ENCODE measurements at regions not wholly inside any gene's neighbourhood (a gene's known extent, or its start where the extent isn't known, plus 50 kb on each side); places are given as distances from the start of the nearest gene placed in this dataset.

DNA sequence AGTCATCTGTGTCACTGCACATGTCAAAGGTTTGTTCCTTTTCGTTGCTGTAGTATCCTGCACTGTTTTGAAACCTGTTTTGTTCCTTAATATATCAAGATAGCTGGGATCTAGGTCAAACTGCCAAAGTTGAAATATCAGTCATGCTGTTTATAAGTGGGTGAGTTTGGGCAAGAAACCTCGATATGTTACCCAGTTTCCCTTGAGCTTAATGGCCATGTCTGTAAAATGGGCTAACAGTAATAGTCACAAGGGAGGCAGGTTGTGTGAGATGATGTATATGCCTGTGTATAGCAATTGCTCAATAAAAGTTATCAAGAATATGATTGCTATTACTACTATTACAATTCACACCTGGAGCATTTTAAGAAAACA, 57.1 kb downstream of the BHLHE40 start:
- no peak for TF ChIP-seq TAF1 (CRISPR knock-in tag; IDR thresholded peaks at IDR 0.05)
- no peak for TF ChIP-seq MAFK (conservative IDR thresholded peaks at IDR 0.05 in 1 of 2, IDR thresholded peaks at IDR 0.05 in 1 of 2; ENCODE audit: low read length in 2 of 2)
- TF ChIP-seq, protein P1, sequence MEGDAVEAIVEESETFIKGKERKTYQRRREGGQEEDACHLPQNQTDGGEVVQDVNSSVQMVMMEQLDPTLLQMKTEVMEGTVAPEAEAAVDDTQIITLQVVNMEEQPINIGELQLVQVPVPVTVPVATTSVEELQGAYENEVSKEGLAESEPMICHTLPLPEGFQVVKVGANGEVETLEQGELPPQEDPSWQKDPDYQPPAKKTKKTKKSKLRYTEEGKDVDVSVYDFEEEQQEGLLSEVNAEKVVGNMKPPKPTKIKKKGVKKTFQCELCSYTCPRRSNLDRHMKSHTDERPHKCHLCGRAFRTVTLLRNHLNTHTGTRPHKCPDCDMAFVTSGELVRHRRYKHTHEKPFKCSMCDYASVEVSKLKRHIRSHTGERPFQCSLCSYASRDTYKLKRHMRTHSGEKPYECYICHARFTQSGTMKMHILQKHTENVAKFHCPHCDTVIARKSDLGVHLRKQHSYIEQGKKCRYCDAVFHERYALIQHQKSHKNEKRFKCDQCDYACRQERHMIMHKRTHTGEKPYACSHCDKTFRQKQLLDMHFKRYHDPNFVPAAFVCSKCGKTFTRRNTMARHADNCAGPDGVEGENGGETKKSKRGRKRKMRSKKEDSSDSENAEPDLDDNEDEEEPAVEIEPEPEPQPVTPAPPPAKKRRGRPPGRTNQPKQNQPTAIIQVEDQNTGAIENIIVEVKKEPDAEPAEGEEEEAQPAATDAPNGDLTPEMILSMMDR (CRISPR knock-in tag; IDR thresholded peaks at IDR 0.05): no peak
- TF ChIP-seq MYNN (CRISPR knock-in tag; IDR thresholded peaks at IDR 0.05; ENCODE audit: low read depth): no peak
- no peak for TF ChIP-seq YY1 (IDR thresholded peaks at IDR 0.05; ENCODE audit: insufficient read depth, insufficient replicate concordance, low read depth, low read length)
- no peak for TF ChIP-seq SRSF1 (optimal IDR thresholded peaks at IDR 0.05; ENCODE audit: low read depth, low read length)
- TF ChIP-seq ETV6 (CRISPR knock-in tag; conservative IDR thresholded peaks at IDR 0.05): no peak
- TF ChIP-seq CHD4 (IDR thresholded peaks at IDR 0.05; ENCODE audit: borderline replicate concordance, low read length): no peak
- TF ChIP-seq SCMH1 (CRISPR knock-in tag; IDR thresholded peaks at IDR 0.05; ENCODE audit: borderline replicate concordance): no peak
- TF ChIP-seq, protein P2, sequence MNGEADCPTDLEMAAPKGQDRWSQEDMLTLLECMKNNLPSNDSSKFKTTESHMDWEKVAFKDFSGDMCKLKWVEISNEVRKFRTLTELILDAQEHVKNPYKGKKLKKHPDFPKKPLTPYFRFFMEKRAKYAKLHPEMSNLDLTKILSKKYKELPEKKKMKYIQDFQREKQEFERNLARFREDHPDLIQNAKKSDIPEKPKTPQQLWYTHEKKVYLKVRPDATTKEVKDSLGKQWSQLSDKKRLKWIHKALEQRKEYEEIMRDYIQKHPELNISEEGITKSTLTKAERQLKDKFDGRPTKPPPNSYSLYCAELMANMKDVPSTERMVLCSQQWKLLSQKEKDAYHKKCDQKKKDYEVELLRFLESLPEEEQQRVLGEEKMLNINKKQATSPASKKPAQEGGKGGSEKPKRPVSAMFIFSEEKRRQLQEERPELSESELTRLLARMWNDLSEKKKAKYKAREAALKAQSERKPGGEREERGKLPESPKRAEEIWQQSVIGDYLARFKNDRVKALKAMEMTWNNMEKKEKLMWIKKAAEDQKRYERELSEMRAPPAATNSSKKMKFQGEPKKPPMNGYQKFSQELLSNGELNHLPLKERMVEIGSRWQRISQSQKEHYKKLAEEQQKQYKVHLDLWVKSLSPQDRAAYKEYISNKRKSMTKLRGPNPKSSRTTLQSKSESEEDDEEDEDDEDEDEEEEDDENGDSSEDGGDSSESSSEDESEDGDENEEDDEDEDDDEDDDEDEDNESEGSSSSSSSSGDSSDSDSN (CRISPR knock-in tag; IDR thresholded peaks at IDR 0.05): no peak
- no peak for TF ChIP-seq NR3C1 (CRISPR knock-in tag; IDR thresholded peaks at IDR 0.05)
- TF ChIP-seq, protein P3, sequence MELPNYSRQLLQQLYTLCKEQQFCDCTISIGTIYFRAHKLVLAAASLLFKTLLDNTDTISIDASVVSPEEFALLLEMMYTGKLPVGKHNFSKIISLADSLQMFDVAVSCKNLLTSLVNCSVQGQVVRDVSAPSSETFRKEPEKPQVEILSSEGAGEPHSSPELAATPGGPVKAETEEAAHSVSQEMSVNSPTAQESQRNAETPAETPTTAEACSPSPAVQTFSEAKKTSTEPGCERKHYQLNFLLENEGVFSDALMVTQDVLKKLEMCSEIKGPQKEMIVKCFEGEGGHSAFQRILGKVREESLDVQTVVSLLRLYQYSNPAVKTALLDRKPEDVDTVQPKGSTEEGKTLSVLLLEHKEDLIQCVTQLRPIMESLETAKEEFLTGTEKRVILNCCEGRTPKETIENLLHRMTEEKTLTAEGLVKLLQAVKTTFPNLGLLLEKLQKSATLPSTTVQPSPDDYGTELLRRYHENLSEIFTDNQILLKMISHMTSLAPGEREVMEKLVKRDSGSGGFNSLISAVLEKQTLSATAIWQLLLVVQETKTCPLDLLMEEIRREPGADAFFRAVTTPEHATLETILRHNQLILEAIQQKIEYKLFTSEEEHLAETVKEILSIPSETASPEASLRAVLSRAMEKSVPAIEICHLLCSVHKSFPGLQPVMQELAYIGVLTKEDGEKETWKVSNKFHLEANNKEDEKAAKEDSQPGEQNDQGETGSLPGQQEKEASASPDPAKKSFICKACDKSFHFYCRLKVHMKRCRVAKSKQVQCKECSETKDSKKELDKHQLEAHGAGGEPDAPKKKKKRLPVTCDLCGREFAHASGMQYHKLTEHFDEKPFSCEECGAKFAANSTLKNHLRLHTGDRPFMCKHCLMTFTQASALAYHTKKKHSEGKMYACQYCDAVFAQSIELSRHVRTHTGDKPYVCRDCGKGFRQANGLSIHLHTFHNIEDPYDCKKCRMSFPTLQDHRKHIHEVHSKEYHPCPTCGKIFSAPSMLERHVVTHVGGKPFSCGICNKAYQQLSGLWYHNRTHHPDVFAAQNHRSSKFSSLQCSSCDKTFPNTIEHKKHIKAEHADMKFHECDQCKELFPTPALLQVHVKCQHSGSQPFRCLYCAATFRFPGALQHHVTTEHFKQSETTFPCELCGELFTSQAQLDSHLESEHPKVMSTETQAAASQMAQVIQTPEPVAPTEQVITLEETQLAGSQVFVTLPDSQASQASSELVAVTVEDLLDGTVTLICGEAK (IDR thresholded peaks at IDR 0.05): no peak
- TF ChIP-seq, protein P3 (CRISPR knock-in tag; IDR thresholded peaks at IDR 0.05): no peak
- TF ChIP-seq ZKSCAN1 (IDR thresholded peaks at IDR 0.05; ENCODE audit: low read length): no peak
- no peak for TF ChIP-seq HNRNPLL (IDR thresholded peaks at IDR 0.05; ENCODE audit: low read depth, low read length, poor library complexity, severe bottlenecking)
